ENCODE measurements at regions not wholly inside any gene's neighbourhood (a gene's known extent, or its start where the extent isn't known, plus 50 kb on each side); places are given as distances from the start of the nearest gene placed in this dataset.
A peak's percentile ranks its signal among the peaks of the same experiment; 100 is the strongest.

GRCh38 chr6:21392177-21392576 lies 201.4 kb upstream of the SOX4 start:
- H3K9me3 Mint-ChIP-seq (ENCODE audit: low read depth) = no peaks in the 10 kb centered on the region
- no peaks in the 10 kb centered on the region for H3K27me3 Mint-ChIP-seq
- peaks cover 19% of the 10 kb centered on the region for H3K4me1 Mint-ChIP-seq (ENCODE audit: low read depth)
- DNase-seq (ENCODE audit: low spot score, unreplicated experiment) = no peak
- no peak overlapping the region for H3K4me3 Mint-ChIP-seq (ENCODE audit: low read depth)
- no peak for TF ChIP-seq CTCF (IDR thresholded peaks at IDR 0.05; ENCODE audit: unreplicated experiment)
- no peaks in the 10 kb centered on the region for H3K36me3 Mint-ChIP-seq (ENCODE audit: insufficient read depth)
- H3K27ac Mint-ChIP-seq = peak overlapping the region; percentile 29

- Mint-ChIP-seq H3K4me3 (ENCODE audit: low read depth) (no peak overlapping the region), H3K27me3 (no peaks in the 10 kb centered on the region), H3K27ac (no peak overlapping the region), H3K4me1 (ENCODE audit: low read depth) (peaks cover 21% of the 10 kb centered on the region), H3K9me3 (ENCODE audit: low read depth) (no peaks in the 10 kb centered on the region), H3K36me3 (ENCODE audit: insufficient read depth) (no peaks in the 10 kb centered on the region)
- DNase-seq (ENCODE audit: low spot score, unreplicated experiment) = no peak
- TF ChIP-seq CTCF (IDR thresholded peaks at IDR 0.05; ENCODE audit: unreplicated experiment) = no peak
Observed at GRCh38 chr6:21393441-21394165, 199.9 kb upstream of the SOX4 start.

- peaks cover 24% of the 10 kb centered on the region for H3K4me1 Mint-ChIP-seq (ENCODE audit: low read depth)
- no peaks in the 10 kb centered on the region for H3K36me3 Mint-ChIP-seq (ENCODE audit: insufficient read depth)
- H3K27me3 Mint-ChIP-seq = no peaks in the 10 kb centered on the region
- TF ChIP-seq CTCF (IDR thresholded peaks at IDR 0.05; ENCODE audit: unreplicated experiment) = no peak
- H3K27ac Mint-ChIP-seq = no peak overlapping the region
- no peaks in the 10 kb centered on the region for H3K9me3 Mint-ChIP-seq (ENCODE audit: low read depth)
- H3K4me3 Mint-ChIP-seq (ENCODE audit: low read depth) = no peak overlapping the region
- DNase-seq (ENCODE audit: low spot score, unreplicated experiment) = no peak
Observed at GRCh38 chr6:21395121-21395520, 198.4 kb upstream of the SOX4 start.

GRCh38 chr6:21396313-21396712 lies 197.2 kb upstream of the SOX4 start:
- DNase-seq (ENCODE audit: low spot score, unreplicated experiment) = no peak
- TF ChIP-seq CTCF (IDR thresholded peaks at IDR 0.05; ENCODE audit: unreplicated experiment) = no peak
- Mint-ChIP-seq H3K27ac (peak overlapping the region; percentile 1), H3K4me1 (ENCODE audit: low read depth) (peaks cover 24% of the 10 kb centered on the region), H3K9me3 (ENCODE audit: low read depth) (no peaks in the 10 kb centered on the region), H3K36me3 (ENCODE audit: insufficient read depth) (no peaks in the 10 kb centered on the region), H3K27me3 (no peaks in the 10 kb centered on the region), H3K4me3 (ENCODE audit: low read depth) (no peak overlapping the region)

- Mint-ChIP-seq H3K9me3 (ENCODE audit: low read depth) (no peaks in the 10 kb centered on the region), H3K27ac (no peak overlapping the region), H3K4me3 (ENCODE audit: low read depth) (no peak overlapping the region), H3K4me1 (ENCODE audit: low read depth) (peaks cover 33% of the 10 kb centered on the region), H3K27me3 (no peaks in the 10 kb centered on the region), H3K36me3 (ENCODE audit: insufficient read depth) (no peaks in the 10 kb centered on the region)
- TF ChIP-seq CTCF (IDR thresholded peaks at IDR 0.05; ENCODE audit: unreplicated experiment) = no peak
- DNase-seq (ENCODE audit: low spot score, unreplicated experiment) = no peak
Observed at GRCh38 chr6:21398741-21399325, 194.7 kb upstream of the SOX4 start.
